GM12874 (cell line): ENCODE measurements at regions not wholly inside any gene's neighbourhood (a gene's known extent, or its start where the extent isn't known, plus 50 kb on each side); places are given as distances from the start of the nearest gene placed in this dataset.

Experiments
- TF ChIP-seq, protein P1 (sequence below): IDR thresholded peaks from 2 replicates; pipeline ENCODE4 v1.5.1; 2011; ENCODE audit warnings: low read depth, mild to moderate bottlenecking, control low read depth, low read length, moderate library complexity; ENCODE audit not compliant: insufficient read depth

DNA sequence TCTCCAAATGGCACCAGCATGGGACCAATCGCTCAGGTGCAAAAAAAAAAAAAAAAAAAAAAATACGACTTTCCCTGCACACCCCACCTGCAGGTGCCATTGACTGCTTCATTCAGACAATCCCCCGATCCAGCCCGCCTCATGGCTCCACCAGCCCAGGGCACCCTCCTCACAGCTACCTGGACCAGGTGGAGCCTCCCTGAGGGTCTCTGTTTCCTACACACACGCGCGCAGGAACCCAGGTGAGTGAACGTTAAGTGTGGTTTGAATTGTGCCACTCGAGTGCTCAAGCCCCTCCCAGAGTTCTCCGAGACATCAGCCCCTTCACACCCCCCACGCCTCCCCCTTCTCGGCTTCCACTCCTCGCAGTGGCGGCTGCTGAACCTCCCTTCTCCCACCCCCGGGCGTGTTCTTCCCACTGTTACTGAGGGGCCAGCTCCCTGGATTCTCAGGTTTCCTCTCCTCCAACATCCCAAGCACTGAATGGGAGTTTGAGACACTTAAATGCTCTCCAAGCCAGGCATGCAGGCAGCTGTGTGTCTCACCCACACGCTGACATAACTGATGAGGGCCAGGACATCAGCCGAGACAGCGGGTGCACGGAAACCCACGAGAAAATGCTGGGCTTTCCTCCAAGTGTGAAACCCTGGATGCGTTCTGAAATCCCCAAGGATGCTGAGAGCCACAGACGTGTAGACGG, 88.8 kb upstream of the SNTG2 start:
- TF ChIP-seq, protein P1, sequence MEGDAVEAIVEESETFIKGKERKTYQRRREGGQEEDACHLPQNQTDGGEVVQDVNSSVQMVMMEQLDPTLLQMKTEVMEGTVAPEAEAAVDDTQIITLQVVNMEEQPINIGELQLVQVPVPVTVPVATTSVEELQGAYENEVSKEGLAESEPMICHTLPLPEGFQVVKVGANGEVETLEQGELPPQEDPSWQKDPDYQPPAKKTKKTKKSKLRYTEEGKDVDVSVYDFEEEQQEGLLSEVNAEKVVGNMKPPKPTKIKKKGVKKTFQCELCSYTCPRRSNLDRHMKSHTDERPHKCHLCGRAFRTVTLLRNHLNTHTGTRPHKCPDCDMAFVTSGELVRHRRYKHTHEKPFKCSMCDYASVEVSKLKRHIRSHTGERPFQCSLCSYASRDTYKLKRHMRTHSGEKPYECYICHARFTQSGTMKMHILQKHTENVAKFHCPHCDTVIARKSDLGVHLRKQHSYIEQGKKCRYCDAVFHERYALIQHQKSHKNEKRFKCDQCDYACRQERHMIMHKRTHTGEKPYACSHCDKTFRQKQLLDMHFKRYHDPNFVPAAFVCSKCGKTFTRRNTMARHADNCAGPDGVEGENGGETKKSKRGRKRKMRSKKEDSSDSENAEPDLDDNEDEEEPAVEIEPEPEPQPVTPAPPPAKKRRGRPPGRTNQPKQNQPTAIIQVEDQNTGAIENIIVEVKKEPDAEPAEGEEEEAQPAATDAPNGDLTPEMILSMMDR = no peak

DNA sequence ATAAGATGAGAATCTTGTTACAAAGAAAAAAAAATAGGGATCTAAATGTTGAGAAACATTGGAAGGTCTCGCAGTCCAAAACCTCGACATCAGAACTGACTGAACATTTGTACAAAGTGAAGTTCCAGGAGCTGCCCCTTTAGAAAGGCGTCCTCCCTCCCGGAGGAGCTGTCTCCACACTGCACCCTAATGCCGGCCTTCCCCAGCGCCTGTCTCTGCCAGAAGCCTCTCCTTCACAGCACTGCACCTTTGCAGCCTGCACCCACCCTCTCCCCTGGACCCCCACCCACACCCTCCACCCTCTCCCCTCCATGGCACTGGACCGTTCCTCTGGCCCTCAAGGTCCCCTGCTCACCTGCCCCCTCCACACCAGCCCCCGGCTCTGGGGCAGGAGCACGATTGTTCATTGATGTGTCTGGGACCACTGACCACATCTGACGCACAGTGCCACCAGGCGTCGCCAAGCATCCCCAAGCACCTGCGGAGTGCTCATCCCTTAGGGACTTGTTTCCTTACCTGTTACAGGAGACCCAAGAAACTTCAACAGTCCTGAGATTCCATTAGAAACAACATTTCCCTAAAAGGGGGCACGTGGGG, 90.3 kb upstream of the SNTG2 start:
- TF ChIP-seq, protein P1 = no peak

DNA sequence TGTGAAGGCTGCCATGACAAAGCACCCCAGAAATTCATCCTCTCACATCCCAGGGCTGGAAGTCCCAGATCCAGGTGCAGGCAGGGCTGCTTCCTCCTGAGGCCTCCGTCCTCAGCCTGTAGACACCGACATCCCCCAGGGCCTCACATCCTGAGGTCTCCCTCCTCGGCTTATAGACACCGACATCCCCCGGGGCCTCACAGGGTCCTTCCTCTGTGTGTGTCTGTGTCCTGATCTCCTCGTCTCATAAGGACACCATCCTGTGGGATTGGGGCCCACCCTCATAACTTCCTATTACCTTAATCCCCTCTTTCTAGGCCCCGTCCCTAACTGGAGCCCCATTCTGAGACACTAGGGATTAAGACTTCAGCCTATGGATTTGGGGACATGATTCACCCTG, 92.0 kb upstream of the SNTG2 start:
- TF ChIP-seq, protein P1 = no peak

DNA sequence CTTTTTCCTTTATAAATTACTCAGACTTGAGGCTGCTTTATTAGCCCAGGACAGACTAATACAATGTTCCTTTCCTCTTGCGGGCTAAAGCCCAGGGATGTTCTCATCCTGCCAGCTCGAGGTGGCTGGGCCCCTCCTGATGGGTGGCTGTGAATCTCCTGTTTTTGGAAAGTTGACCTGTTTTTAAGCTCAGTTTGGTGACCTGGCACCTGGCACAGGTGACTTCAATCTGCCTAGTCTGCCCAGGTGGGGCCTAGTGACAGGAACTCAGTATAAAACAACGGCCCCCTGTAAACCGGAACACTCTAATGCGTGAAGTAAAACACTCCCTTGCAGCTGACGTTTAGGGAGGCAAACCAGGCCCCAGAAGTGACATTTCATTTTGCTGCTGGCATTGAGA, 92.7 kb upstream of the SNTG2 start:
- TF ChIP-seq, protein P1 = no peak

DNA sequence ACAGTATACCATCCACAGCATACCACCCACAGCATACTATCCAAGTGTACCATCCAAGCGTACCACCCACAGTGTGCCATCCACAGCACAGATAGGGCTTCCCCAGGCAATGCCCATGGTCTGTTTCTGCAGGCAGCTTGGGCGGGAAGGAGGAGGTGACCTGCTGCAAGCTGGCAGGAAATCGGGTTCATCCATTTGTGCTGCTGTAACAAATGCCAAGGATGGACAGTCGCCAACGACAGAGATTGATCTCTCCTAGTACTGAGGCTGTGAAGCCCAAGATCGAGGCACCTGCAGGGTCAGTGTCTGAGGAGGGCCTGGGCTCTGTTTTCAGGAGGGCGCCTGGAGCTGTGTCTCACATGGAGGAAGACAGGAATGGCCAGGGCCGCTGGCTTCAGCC, 93.6 kb upstream of the SNTG2 start:
- TF ChIP-seq, protein P1 = no peak

DNA sequence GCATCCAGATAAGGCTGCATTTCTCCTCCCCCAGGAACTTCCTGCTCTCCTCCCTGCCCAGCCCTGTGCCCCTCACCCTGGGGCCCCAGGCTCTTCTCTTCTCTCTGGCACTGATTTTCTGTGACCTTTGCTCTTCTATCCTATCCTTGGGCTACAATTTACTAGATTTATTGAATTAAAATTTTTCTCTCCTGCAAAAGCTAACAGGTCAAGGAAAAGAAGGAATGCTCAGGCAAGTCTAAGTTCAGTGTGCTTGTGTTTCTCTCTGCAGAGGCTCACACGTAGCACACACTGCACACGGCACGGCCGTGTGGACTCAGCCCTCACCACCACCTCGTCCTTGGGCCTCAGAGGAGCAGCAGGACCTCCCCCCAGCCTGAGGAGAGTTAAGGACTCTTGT, 94.2 kb upstream of the SNTG2 start:
- TF ChIP-seq, protein P1 = no peak

DNA sequence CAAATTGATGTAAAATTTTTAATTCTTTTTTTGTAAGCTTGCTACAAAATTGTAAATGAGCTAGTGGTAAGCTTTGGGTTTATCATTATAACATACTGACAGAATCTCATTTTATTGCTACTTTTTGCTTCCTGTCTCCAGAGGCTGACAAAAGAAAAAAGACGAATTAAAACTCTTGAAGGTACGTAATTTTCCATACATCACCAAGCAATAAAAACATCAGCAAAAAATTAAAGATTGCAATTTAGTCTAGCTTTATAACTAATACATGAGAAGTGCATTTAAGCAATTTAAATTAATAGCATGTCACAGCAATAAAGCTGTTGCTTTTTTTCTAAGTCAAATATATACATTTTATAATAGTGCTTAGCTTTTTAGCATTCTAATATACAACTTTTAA, 94.6 kb upstream of the SNTG2 start:
- TF ChIP-seq, protein P1 = no peak

DNA sequence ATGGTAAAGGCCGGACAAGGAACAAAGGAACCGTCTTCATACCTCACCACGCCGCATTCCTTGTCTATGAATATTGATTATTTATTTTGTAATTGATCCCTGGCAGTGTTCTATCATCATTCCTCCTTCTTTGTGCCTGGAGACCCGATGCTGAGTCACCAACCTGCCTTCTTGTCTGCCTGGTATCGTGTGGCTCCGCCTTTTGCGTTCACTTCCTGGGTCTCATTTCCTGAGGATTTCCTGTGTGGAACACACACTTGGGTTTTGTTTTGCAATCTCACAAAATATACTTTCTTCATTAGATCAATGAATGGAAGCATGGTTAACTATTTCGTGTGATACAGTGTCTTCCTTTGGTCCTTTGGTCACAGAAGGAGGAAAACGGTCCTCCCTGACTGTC, 95.5 kb upstream of the SNTG2 start:
- TF ChIP-seq, protein P1 = no peak
